ENCODE measurements at regions not wholly inside any gene's neighbourhood (a gene's known extent, or its start where the extent isn't known, plus 50 kb on each side); places are given as distances from the start of the nearest gene placed in this dataset.
"Not testable (repeated sequence)": the region's sequence is repeated elsewhere in the genome, so short reads cannot be mapped to it uniquely, and the experiment has no call there.

DNA sequence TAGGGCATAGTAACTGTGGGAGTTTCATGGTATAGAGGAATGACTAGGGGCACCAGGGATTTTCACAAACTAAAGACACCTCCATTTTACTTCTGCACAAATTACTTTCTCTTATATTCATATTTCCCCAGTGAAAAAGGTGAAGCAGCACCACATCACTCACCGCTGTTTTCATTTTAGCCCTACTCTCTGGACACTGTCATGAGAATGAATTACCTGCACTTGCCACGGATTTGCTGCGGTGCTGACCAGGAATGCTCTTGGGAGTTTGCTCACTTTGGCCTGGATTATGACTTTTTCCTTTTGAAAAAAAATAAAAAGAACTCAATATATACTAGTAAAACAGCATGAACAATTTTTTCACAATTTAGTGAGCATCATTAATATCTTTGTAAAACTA is 351.3 kb downstream of the NKX6-1 start:
- Histone ChIP-seq H3K27ac (no peak overlapping the region), H3K36me3 (no peaks in the 10 kb centered on the region), H3K4me1 (no peaks in the 10 kb centered on the region), H3K9me3 (no peaks in the 10 kb centered on the region), H3K4me3 (no peak overlapping the region), H3K27me3 (ENCODE audit: low read depth) (no peaks in the 10 kb centered on the region)
- ATAC-seq (no peak), DNase-seq (no peak)
- TF ChIP-seq, protein P1, sequence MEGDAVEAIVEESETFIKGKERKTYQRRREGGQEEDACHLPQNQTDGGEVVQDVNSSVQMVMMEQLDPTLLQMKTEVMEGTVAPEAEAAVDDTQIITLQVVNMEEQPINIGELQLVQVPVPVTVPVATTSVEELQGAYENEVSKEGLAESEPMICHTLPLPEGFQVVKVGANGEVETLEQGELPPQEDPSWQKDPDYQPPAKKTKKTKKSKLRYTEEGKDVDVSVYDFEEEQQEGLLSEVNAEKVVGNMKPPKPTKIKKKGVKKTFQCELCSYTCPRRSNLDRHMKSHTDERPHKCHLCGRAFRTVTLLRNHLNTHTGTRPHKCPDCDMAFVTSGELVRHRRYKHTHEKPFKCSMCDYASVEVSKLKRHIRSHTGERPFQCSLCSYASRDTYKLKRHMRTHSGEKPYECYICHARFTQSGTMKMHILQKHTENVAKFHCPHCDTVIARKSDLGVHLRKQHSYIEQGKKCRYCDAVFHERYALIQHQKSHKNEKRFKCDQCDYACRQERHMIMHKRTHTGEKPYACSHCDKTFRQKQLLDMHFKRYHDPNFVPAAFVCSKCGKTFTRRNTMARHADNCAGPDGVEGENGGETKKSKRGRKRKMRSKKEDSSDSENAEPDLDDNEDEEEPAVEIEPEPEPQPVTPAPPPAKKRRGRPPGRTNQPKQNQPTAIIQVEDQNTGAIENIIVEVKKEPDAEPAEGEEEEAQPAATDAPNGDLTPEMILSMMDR (IDR thresholded peaks at IDR 0.05): no peak
- intact Hi-C loops (cut with DNase I): no loop called here

DNA sequence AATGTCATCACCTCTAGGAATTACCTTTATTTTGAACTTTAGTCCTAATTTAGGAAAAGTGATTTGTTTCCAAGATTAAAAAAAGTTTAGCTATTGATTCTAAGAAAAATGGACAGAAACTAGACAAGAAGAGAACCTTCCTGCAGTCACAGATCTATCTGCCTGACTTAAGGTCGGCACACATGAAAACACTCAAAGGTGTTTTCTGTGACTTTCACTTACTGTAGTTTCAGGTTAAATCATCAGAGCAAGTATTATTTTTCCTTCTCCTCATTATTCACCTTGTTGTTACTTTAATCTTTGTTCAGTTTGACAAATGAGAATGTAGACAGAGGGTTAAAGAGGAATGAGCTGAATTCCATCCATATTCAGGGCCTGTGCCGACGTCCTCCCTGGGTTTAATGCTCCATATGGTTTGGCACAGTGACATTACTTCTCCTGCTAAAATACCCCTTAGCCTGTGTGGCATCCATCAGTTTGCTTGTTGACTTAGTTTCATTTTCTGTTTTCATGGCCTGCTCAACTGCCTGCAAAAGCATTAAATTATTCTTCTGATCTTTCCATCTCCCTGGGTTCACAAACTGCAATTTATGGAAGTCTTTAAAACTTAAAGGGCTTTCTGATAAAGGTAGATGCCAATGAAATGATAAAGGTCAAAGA is 352.7 kb downstream of the NKX6-1 start:
- ATAC-seq: no peak
- H3K36me3 ChIP-seq: no peaks in the 10 kb centered on the region

DNA sequence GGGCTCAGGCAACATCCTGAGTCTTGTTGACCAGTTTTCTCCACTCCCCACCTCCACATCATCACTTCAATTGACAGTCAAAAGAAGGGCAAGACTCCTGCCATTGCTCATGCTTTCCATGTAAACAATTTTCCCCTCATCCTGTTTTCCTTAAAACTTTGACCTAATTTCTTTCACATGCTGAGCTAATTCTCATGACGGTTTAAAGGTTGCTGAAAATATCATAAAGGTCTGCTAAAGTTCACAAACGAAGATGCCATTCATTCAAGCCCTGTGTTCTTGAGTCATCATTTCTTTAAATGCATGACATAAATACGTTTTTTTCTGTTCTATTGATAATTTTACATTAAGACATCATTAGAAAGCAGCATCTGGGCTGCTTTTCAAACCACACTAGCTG is 353.9 kb downstream of the NKX6-1 start:
- H3K4me3 ChIP-seq: no peak overlapping the region
- H3K36me3 ChIP-seq: no peaks in the 10 kb centered on the region
- DNase-seq: no peak
- ATAC-seq: no peak
- intact Hi-C loops (cut with DNase I): no loop called here
- TF ChIP-seq, protein P1 (IDR thresholded peaks at IDR 0.05): no peak
- H3K4me1 ChIP-seq: no peaks in the 10 kb centered on the region
- H3K27ac ChIP-seq: no peak overlapping the region
- H3K9me3 ChIP-seq: no peaks in the 10 kb centered on the region
- no peaks in the 10 kb centered on the region for H3K27me3 ChIP-seq (ENCODE audit: low read depth)

More for the DNA sequence above, 352.7 kb downstream of the NKX6-1 start:
- H3K4me3 ChIP-seq: no peak overlapping the region
- H3K9me3 ChIP-seq: no peaks in the 10 kb centered on the region
- H3K4me1 ChIP-seq: no peaks in the 10 kb centered on the region
- H3K27me3 ChIP-seq (ENCODE audit: low read depth): no peaks in the 10 kb centered on the region
- no peak overlapping the region for H3K27ac ChIP-seq
- intact Hi-C loops (cut with DNase I): no loop called here
- TF ChIP-seq, protein P1 (IDR thresholded peaks at IDR 0.05): no peak
- no peak for DNase-seq

DNA sequence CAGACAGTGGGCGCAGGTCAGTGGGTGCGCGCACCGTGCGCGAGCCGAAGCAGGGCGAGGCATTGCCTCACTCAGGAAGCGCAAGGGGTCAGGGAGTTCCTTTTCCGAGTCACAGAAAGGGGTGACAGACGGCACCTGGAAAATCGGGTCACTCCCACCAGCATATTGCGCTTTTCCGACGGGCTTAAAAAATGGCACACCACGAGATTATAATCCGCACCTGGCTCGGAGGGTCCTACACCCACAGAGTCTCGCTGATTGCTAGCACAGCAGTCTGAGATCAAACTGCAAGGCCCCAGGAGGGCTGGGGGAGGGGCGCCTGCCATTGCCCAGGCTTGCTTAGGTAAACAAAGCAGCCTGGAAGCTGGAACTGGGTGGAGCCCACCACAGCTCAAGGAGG is 372.2 kb downstream of the NKX6-1 start:
- H3K36me3 ChIP-seq; H3K9me3 ChIP-seq; H3K4me3 ChIP-seq; intact Hi-C loops (cut with DNase I); DNase-seq; ATAC-seq; H3K27ac ChIP-seq; H3K4me1 ChIP-seq; H3K27me3 ChIP-seq (ENCODE audit: low read depth): not testable (repeated sequence)

DNA sequence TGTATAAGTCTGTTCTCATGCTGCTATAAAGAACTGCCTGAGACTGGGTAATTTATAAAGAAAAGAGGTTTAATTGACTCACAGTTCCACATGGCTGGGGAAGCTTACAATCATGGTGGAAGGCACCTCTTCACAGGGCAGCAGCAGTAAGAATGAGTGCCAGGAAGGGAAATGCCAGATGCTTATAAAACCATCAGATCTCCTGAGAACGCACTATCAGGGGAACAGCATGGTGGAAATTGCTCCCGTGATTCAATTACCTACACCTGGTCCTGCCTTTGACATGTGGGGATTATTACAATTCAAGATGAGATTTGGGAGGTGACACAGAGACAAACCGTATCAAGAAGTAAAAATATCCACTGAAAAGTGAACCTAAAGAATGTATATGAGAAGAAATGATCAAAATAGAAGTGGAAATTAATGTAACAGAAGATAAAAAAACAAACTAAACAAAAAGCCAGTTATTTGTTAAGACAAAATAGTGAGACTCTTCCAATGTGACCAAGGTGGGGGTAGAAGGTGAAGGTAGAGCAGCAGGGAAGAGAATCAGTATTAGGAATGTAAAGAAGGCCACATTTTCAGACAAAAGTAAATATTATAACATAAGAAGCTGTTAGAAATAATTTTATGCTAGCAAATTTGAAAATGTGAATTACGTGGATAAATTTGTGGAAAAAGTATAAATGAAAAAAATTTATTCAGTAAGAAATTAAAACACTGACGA is 372.9 kb downstream of the NKX6-1 start:
- DNase-seq (no peak), ATAC-seq (no peak)

More for the DNA sequence above, 372.9 kb downstream of the NKX6-1 start:
- Histone ChIP-seq H3K4me1 (no peaks in the 10 kb centered on the region), H3K4me3 (no peak overlapping the region), H3K36me3 (no peaks in the 10 kb centered on the region), H3K27ac (no peak overlapping the region), H3K9me3 (no peaks in the 10 kb centered on the region), H3K27me3 (ENCODE audit: low read depth) (no peaks in the 10 kb centered on the region)
- TF ChIP-seq, protein P1 (IDR thresholded peaks at IDR 0.05): no peak
- intact Hi-C loops (cut with DNase I): no loop called here
